Omental fat pad (tissue), 3 donors: ENCODE measurements at regions not wholly inside any gene's neighbourhood (a gene's known extent, or its start where the extent isn't known, plus 50 kb on each side); places are given as distances from the start of the nearest gene placed in this dataset.

Experiments
- ATAC-seq: fragments of 150-250 bp; one replicate; pipeline ENCODE4 v1.9.1; 2016; ENCODE audit warnings: mild to moderate bottlenecking, moderate library complexity; ENCODE audit not compliant: low FRiP score
- DNase-seq: peaks from one replicate; pipeline ENCODE4 v3.0.0-alpha.2; 2019; ENCODE audit warnings: low spot score
- CTCF ChIP-seq, 3 donors: fragments of 450-650 bp; IDR thresholded peaks; one replicate each; pipeline ENCODE4 v1.5.1; 2016 to 2017; ENCODE audit warnings: antibody characterized with exemption in 3 of 3, mild to moderate bottlenecking in 3 of 3, moderate library complexity in 2 of 3

- ATAC-seq (no peak), DNase-seq (no peak)
- no peak for TF ChIP-seq CTCF (IDR thresholded peaks at IDR 0.05)
Measured at GRCh38 chr13:56247692-56248091, 893.0 kb upstream of the PRR20A start.

- ATAC-seq (no peak), DNase-seq (no peak)
- no peak for TF ChIP-seq CTCF (IDR thresholded peaks at IDR 0.05)
Measured at GRCh38 chr13:56271686-56272085, 869.0 kb upstream of the PRR20A start.

GRCh38 chr13:56283262-56283828 is 857.4 kb upstream of the PRR20A start:
- no peak for TF ChIP-seq CTCF (IDR thresholded peaks at IDR 0.05)
- no peak for ATAC-seq
- DNase-seq = no peak

- DNase-seq (no peak), ATAC-seq (no peak)
- no peak for TF ChIP-seq CTCF (IDR thresholded peaks at IDR 0.05)
Measured at GRCh38 chr13:56299650-56300049, 841.1 kb upstream of the PRR20A start.

GRCh38 chr13:56314765-56315164 is 826.0 kb upstream of the PRR20A start:
- ATAC-seq (no peak), DNase-seq (no peak)
- TF ChIP-seq CTCF (IDR thresholded peaks at IDR 0.05) = no peak

- TF ChIP-seq CTCF (IDR thresholded peaks at IDR 0.05) = no peak
- no peak for DNase-seq
- no peak for ATAC-seq
Measured at GRCh38 chr13:56317841-56318240, 822.9 kb upstream of the PRR20A start.

GRCh38 chr13:56332671-56333070 is 808.0 kb upstream of the PRR20A start:
- DNase-seq = no peak
- TF ChIP-seq CTCF (IDR thresholded peaks at IDR 0.05) = no peak
- no peak for ATAC-seq
